Naive thymus-derived CD4-positive, alpha-beta T cell (primary cell): ENCODE measurements at regions not wholly inside any gene's neighbourhood (a gene's known extent, or its start where the extent isn't known, plus 50 kb on each side); places are given as distances from the start of the nearest gene placed in this dataset.

Source experiments
- ATAC-seq: fragments of 150-1000 bp; cut with Tn5 transposase; 2 replicates; pipeline ENCODE4 v1.10.0; 2021; ENCODE audit warnings: mild to moderate bottlenecking, moderate library complexity
- CTCF ChIA-PET: fragments of 350-600 bp; sonication (Branson Sonifier 250); formaldehyde crosslinking; loops from one replicate; lab custom pipeline; 2021; ENCODE audit warnings: antibody characterized with exemption; lab: Charles Lee
- POLR2A ChIA-PET: fragments of 350-600 bp; sonication (Branson Sonifier 250); formaldehyde crosslinking; loops from one replicate; lab custom pipeline; 2021; ENCODE audit warnings: antibody characterized with exemption, inconsistent platforms; lab: Charles Lee
- DNase-seq, 9 donors: peaks; one replicate each; pipeline versions ENCODE4 v3.0.0 to v3.0.0-alpha.2; 2020 to 2022; ENCODE audit warnings: mixed read lengths in 1 of 9
- H3K27ac ChIP-seq: one replicate; pipeline ENCODE4 v1.7.0; 2013; ENCODE audit warnings: mild to moderate bottlenecking, low read depth, low read length, moderate library complexity
- H3K27me3 ChIP-seq, 2 donors: one replicate each; pipeline ENCODE4 v1.7.0; 2013; ENCODE audit warnings: low read length in 2 of 2, mild to moderate bottlenecking in 2 of 2, moderate library complexity in 2 of 2; ENCODE audit not compliant: control insufficient read depth in 2 of 2, insufficient read depth in 2 of 2
- H3K36me3 ChIP-seq, 3 experiments: 1 replicate in 2 of 3; 2 replicates in 1 of 3; pipeline ENCODE4 v1.7.0; 2013; ENCODE audit warnings: low read length in 3 of 3, mild to moderate bottlenecking in 3 of 3, moderate library complexity in 1 of 3; ENCODE audit not compliant: insufficient read depth in 3 of 3, control insufficient read depth in 2 of 3
- H3K4me1 ChIP-seq, 2 donors: one replicate each; pipeline ENCODE4 v1.7.0; 2013; ENCODE audit warnings: low read length in 2 of 2, mild to moderate bottlenecking in 2 of 2, moderate library complexity in 1 of 2; ENCODE audit not compliant: control insufficient read depth in 2 of 2, insufficient read depth in 2 of 2
- H3K4me3 ChIP-seq: 2 replicates; pipeline ENCODE4 v1.7.0; 2013; ENCODE audit warnings: mild to moderate bottlenecking, low read length
- H3K9me3 ChIP-seq, 3 experiments: 1 replicate in 2 of 3; 2 replicates in 1 of 3; pipeline ENCODE4 v1.7.0; 2013; ENCODE audit warnings: low read length in 3 of 3; ENCODE audit not compliant: control insufficient read depth in 2 of 3
- H3K27ac Mint-ChIP-seq, 9 donors: one replicate each; pipeline ENCODE4 v1.8.0; 2020 to 2022; ENCODE audit warnings: mixed read lengths in 9 of 9, mild to moderate bottlenecking in 8 of 9, moderate library complexity in 5 of 9, inconsistent platforms in 2 of 9
- H3K27me3 Mint-ChIP-seq, 5 donors: one replicate each; pipeline ENCODE4 v1.8.0; 2021 to 2022; ENCODE audit warnings: mixed read lengths in 5 of 5, mild to moderate bottlenecking in 1 of 5
- H3K36me3 Mint-ChIP-seq, 5 donors: one replicate each; pipeline ENCODE4 v1.8.0; 2020 to 2022; ENCODE audit warnings: mixed read lengths in 5 of 5, mild to moderate bottlenecking in 3 of 5, inconsistent platforms in 1 of 5
- H3K4me1 Mint-ChIP-seq, 7 donors: one replicate each; pipeline ENCODE4 v1.8.0; 2020 to 2022; ENCODE audit warnings: mixed read lengths in 7 of 7, mild to moderate bottlenecking in 3 of 7, inconsistent platforms in 1 of 7
- H3K4me3 Mint-ChIP-seq, 10 donors: one replicate each; pipeline ENCODE4 v1.8.0; 2020 to 2022; ENCODE audit warnings: mild to moderate bottlenecking in 10 of 10, mixed read lengths in 10 of 10, moderate library complexity in 6 of 10, inconsistent platforms in 2 of 10
- H3K9me3 Mint-ChIP-seq, 11 donors: one replicate each; pipeline ENCODE4 v1.8.0; 2020 to 2022; ENCODE audit warnings: mixed read lengths in 11 of 11, mild to moderate bottlenecking in 4 of 11, inconsistent platforms in 1 of 11, moderate library complexity in 1 of 11
- intact Hi-C, 2 donors: fragments of 100-400 bp; cut with micrococcal nuclease; formaldehyde crosslinking; loops; one replicate each; pipeline ENCODE4 v1.15.1; 2023

DNA sequence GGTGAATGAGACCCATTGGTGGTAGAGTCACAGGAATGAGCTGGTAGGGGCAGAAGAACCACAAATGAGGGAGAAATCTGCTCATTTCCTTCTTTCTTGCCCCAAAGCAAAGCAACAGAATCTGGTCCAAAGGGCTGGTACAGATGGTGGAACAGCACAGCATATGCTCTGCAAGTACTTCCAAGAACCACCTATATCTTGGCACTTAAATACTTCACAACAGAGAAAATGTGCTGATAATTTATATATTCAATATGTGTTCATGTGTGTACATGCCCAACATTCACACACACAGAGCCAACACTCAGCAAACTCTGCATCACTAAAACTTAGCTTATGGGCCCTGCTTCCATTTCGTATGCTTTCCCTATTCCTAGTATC lies 884.4 kb upstream of the KLHL29 start:
- ChIA-PET POLR2A (no interaction called here), CTCF (no interaction called here)
- Histone ChIP-seq H3K36me3 (no peaks in the 10 kb centered on the region), H3K27ac (no peak overlapping the region), H3K4me1 (no peaks in the 10 kb centered on the region), H3K27me3 (no peaks in the 10 kb centered on the region), H3K9me3 (no peaks in the 10 kb centered on the region), H3K4me3 (no peak overlapping the region)
- H3K9me3 Mint-ChIP-seq: peaks cover 4 to 23% (median 10%) of the 10 kb centered on the region in 11 donors
- no peaks in the 10 kb centered on the region for H3K27me3 Mint-ChIP-seq
- H3K4me1 Mint-ChIP-seq: no peaks in the 10 kb centered on the region
- no peaks in the 10 kb centered on the region for H3K36me3 Mint-ChIP-seq
- no peak for DNase-seq
- no peak for ATAC-seq
- intact Hi-C loops: no loop called here
- no peak overlapping the region for H3K4me3 Mint-ChIP-seq
- no peak overlapping the region for H3K27ac Mint-ChIP-seq

DNA sequence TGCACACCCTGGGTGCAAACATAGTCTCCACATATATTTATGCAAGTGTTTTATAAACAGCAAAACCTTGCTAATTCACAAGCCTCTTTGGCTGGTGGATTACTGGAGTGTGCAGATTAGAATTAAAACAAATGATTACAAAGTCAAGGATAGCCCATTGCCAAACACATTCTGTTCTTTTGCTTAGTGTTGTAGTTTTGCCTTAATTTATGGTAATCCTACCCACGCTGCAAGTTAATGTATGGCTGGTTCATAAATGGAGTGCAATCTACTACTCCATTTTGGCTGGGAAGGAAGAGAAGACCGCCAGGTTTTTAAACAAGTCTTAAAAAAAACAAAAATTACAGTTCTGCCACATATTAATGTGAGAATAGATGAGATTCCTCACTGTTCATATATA lies 883.1 kb upstream of the KLHL29 start:
- no peak overlapping the region for H3K4me3 ChIP-seq
- peaks cover 1 to 20% (median 9%) of the 10 kb centered on the region in 11 donors for H3K9me3 Mint-ChIP-seq
- no peaks in the 10 kb centered on the region for H3K27me3 ChIP-seq
- no peak overlapping the region for H3K4me3 Mint-ChIP-seq
- CTCF ChIA-PET: interaction anchor here (0.7 kb wide), 1 partner anchor 270 kb away, joined by 3 read pairs; no protein-coding TSS in a partner anchor
- H3K36me3 ChIP-seq: no peaks in the 10 kb centered on the region
- POLR2A ChIA-PET: no interaction called here
- no peaks in the 10 kb centered on the region for H3K4me1 Mint-ChIP-seq
- ATAC-seq (no peak), DNase-seq (no peak)
- H3K27me3 Mint-ChIP-seq: no peaks in the 10 kb centered on the region
- no peak overlapping the region for H3K27ac Mint-ChIP-seq
- intact Hi-C loops: no loop called here
- no peak overlapping the region for H3K27ac ChIP-seq
- no peaks in the 10 kb centered on the region for H3K36me3 Mint-ChIP-seq
- no peaks in the 10 kb centered on the region for H3K9me3 ChIP-seq
- H3K4me1 ChIP-seq: no peaks in the 10 kb centered on the region

DNA sequence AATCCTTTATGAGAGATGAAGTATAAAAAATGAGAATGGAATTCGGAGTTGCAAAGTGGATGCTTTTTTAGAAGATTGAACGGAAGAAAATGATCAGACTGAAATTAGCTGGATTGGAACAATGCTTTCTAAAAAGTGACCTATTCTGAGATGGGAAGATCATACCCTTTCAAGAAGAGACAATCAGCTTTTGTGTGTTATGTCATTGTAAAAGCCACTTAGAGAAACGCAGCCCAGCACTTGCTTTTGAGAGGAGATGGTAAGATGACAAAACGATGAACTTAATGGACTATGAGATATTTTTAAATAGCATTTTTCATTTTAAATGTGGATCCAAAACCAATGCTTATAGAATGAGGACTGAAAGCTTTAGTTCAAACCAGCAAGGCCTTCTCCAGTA lies 871.4 kb upstream of the KLHL29 start:
- ChIA-PET CTCF (no interaction called here), POLR2A (no interaction called here)
- ATAC-seq (no peak), DNase-seq (no peak)
- Histone ChIP-seq H3K9me3 (no peaks in the 10 kb centered on the region), H3K27ac (no peak overlapping the region), H3K27me3 (no peaks in the 10 kb centered on the region), H3K36me3 (no peaks in the 10 kb centered on the region), H3K4me3 (no peak overlapping the region), H3K4me1 (no peaks in the 10 kb centered on the region)
- Mint-ChIP-seq H3K4me3 (no peak overlapping the region), H3K36me3 (no peaks in the 10 kb centered on the region), H3K9me3 (peaks cover 0 to 20% (median 0%) of the 10 kb centered on the region in 11 donors), H3K27ac (no peak overlapping the region), H3K4me1 (no peaks in the 10 kb centered on the region), H3K27me3 (no peaks in the 10 kb centered on the region)
- intact Hi-C loops: no loop called here

DNA sequence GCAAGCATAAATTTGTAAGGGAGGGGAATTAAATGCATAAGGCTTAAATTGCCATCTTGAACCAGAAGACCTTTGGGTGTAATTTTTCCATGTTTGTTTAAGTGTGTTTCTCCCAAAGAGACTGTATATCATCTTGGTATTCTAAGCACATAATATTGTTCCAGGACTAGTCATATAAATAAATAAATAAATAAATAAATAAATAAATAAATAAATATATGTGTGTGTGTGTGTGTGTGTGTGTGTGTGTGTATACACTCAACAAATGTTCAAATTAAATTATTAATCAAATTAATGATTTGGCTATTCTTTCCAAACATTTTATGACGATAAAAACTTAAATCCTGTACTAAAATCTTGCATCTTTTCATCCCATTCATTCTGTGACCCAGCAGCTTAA lies 867.8 kb upstream of the KLHL29 start:
- Mint-ChIP-seq H3K4me1 (no peaks in the 10 kb centered on the region), H3K36me3 (no peaks in the 10 kb centered on the region), H3K27ac (no peak overlapping the region), H3K27me3 (no peaks in the 10 kb centered on the region), H3K9me3 (peaks cover 0 to 28% (median 7%) of the 10 kb centered on the region in 11 donors), H3K4me3 (no peak overlapping the region)
- POLR2A ChIA-PET: no interaction called here
- no peak for DNase-seq
- CTCF ChIA-PET: no interaction called here
- Histone ChIP-seq H3K4me1 (no peaks in the 10 kb centered on the region), H3K27me3 (no peaks in the 10 kb centered on the region), H3K4me3 (no peak overlapping the region), H3K36me3 (no peaks in the 10 kb centered on the region), H3K27ac (no peak overlapping the region), H3K9me3 (no peaks in the 10 kb centered on the region)
- intact Hi-C loops: no loop called here
- ATAC-seq: no peak

DNA sequence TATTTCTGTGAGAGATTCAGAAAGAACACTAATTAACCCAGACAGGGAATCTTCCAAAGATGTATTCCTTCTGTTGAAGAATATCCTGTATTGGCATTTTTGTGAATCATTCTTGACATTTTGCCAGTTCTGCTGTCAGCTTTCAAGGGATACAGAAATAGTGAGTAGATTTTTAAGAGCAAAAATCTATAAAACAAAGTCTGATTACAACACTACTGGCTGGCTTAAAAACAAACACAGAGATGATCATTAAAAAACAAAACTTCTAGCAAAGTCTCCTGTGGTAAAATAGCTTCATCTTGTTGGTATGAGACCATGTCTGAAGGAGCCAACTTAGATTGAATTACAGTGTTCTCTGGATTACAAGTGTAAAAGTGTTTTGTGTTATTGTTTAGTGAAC lies 866.3 kb upstream of the KLHL29 start:
- ChIA-PET CTCF (no interaction called here), POLR2A (no interaction called here)
- no peaks in the 10 kb centered on the region for H3K9me3 ChIP-seq
- no peak overlapping the region for H3K4me3 ChIP-seq
- intact Hi-C loops: no loop called here
- no peaks in the 10 kb centered on the region for H3K27me3 Mint-ChIP-seq
- H3K9me3 Mint-ChIP-seq: peaks cover 0 to 28% (median 7%) of the 10 kb centered on the region in 11 donors
- DNase-seq (no peak), ATAC-seq (no peak)
- no peak overlapping the region for H3K4me3 Mint-ChIP-seq
- no peaks in the 10 kb centered on the region for H3K4me1 Mint-ChIP-seq
- H3K27ac Mint-ChIP-seq: no peak overlapping the region
- H3K4me1 ChIP-seq: no peaks in the 10 kb centered on the region
- no peaks in the 10 kb centered on the region for H3K36me3 ChIP-seq
- no peaks in the 10 kb centered on the region for H3K36me3 Mint-ChIP-seq
- H3K27me3 ChIP-seq: no peaks in the 10 kb centered on the region
- H3K27ac ChIP-seq: no peak overlapping the region

DNA sequence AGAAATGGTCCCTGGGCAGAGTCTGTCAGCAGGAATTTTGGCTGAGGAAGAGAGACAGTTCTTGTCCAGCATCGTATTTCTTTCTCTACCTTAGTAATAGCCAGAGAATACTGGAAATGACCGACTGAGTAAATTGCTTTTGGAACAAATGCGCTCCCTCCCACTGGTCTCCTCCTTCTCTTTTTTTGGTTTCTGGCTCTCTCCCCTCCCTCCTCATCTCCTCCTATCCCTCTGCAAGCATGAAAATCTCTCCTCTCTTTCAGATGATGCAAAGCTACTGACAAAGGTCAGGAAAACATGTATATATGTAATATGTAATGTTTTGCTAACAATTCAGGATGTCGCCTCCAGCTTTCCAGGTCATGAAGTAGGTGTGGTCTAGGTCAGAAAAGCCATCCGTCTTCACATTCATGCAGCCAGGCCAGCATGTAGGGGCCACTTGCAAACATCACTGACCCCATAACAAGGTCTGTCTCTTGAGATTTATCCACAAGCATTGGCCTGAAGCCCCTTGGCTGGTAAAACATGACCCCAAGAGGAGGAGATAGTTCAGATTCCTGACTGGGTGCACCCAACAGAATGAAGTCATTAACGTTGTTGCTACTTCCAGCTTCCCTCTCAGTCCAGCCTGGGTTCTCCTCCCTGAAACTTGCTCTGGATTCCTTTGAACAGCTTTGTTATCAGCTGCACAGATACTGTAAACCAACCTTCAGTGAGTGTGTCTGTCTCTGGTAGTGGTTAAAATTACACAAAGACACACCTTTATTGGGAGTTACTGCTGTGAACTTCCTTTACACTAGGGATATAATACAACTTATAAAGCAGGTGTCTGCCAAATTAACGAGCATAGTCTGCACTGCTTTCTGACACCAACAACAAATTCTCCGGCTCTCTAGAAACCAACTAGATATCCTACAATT lies 864.4 kb upstream of the KLHL29 start:
- CTCF ChIA-PET: no interaction called here
- no peaks in the 10 kb centered on the region for H3K4me1 ChIP-seq

DNA sequence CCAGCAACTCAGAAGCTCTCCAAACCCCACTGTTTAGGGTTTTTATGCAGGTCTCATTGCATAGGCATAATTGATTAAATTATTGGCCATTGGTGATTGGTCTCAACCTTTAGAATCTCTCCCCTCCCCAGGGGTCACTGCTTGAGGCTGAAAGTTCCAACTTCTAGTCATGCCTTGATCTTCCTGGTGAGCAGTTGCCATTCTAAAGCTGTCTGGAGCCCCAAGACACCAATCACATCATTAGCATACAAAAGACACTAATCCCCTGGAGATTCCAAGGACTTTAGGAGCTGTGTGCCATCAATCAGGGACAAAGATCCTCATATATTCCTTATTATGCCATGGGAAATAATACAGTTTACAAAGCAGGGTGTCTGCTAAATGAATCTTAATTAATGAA lies 863.4 kb upstream of the KLHL29 start:
- Mint-ChIP-seq H3K9me3 (peaks cover 0 to 25% (median 8%) of the 10 kb centered on the region in 11 donors), H3K4me1 (no peaks in the 10 kb centered on the region)

More for the DNA sequence above, 864.4 kb upstream of the KLHL29 start:
- Mint-ChIP-seq H3K27ac (no peak overlapping the region), H3K27me3 (no peaks in the 10 kb centered on the region), H3K4me3 (no peak overlapping the region), H3K4me1 (no peaks in the 10 kb centered on the region), H3K36me3 (no peaks in the 10 kb centered on the region), H3K9me3 (peaks cover 0 to 28% (median 7%) of the 10 kb centered on the region in 11 donors)
- intact Hi-C loops: no loop called here
- POLR2A ChIA-PET: no interaction called here
- DNase-seq (no peak), ATAC-seq (no peak)
- H3K27me3 ChIP-seq: no peaks in the 10 kb centered on the region
- no peaks in the 10 kb centered on the region for H3K36me3 ChIP-seq
- H3K9me3 ChIP-seq: no peaks in the 10 kb centered on the region
- H3K4me3 ChIP-seq: no peak overlapping the region
- no peak overlapping the region for H3K27ac ChIP-seq

More for the DNA sequence above, 863.4 kb upstream of the KLHL29 start:
- no peaks in the 10 kb centered on the region for H3K9me3 ChIP-seq
- no peak overlapping the region for H3K4me3 Mint-ChIP-seq
- no peak overlapping the region for H3K27ac ChIP-seq
- ChIA-PET POLR2A (no interaction called here), CTCF (no interaction called here)
- H3K36me3 Mint-ChIP-seq: no peaks in the 10 kb centered on the region
- H3K27me3 ChIP-seq: no peaks in the 10 kb centered on the region
- no peaks in the 10 kb centered on the region for H3K4me1 ChIP-seq
- DNase-seq: no peak
- H3K27me3 Mint-ChIP-seq: no peaks in the 10 kb centered on the region
- H3K27ac Mint-ChIP-seq: no peak overlapping the region
- ATAC-seq: no peak
- intact Hi-C loops: no loop called here
- H3K4me3 ChIP-seq: no peak overlapping the region
- no peaks in the 10 kb centered on the region for H3K36me3 ChIP-seq
